HG03565 (cell line): ENCODE measurements at regions not wholly inside any gene's neighbourhood (a gene's known extent, or its start where the extent isn't known, plus 50 kb on each side); places are given as distances from the start of the nearest gene placed in this dataset.

Experiments
- ATAC-seq: cut with Tn5 transposase; IDR thresholded peaks from one replicate; pipeline ENCODE4 v1.9.1; 2021; ENCODE audit warnings: mild to moderate bottlenecking, moderate library complexity; ENCODE audit not compliant: unreplicated experiment

DNA sequence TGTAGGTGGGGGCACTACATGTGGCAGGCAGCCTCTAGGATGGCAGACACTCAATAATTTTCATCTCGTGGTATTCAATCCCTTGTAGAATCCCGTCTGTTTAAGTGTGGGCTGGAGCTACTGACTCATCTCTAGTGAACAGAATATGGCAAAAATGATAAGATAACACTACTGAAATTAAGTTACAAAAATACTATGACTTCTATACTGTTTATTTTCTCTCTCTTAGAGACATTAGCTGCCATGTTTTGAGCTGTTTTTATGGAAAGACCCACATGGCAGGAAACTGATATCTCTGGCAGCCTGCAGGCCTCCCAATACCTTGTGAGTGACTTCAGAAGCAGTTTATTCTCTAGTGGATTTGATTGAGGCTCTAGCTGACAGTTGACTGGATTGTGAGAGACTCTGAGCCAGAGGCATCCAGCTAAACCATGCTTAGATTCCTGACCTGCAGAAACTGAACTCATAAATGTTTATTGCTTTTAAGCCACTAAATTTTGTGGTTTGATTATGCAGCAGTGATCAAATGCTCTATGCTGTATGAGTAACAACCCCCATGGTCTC, 298.8 kb upstream of the CTSO start:
- ATAC-seq, result no peak

- no peak for ATAC-seq
These were observed 297.9 kb upstream of the CTSO start for GRCh38 chr4:156251373-156252065.

- no peak for ATAC-seq
These were observed 295.3 kb upstream of the CTSO start for GRCh38 chr4:156248917-156249316.

DNA sequence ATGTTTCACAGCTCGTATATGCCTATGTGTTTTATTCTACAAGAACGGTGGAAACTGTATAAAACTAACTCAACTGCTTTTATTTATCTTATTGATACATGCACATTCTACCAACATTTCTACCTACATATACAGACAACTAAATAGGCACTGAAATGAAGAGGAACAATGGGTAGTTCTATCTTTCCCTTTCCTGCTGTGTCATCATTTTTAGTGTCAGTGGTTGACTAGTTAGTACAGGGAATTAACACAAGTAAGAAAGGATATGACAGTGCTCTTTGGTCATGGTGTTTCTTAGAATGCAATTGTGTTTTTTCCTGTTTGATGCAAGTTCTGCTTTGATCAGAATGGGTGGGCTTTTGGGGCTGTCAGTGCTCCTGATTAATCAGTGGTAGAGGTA, 293.8 kb upstream of the CTSO start:
- no peak for ATAC-seq

DNA sequence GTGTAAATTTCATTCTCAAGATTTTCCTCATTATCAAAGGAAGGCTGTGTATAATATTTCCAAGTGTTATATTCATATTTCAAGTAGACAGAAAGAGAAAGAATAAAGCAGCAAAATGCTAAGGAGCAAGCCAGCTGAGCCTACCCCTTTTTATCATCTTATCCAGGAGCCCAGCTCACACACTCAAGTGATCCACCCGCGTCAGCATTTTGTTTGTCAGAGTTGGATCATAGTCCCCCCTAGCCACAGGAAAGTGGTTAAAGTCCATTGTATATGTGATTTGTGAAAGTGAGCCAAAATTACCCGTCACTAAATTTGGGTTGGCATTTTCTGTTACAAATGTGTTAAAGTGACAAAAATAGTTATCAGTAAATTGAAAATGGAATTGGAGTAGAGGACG, 289.3 kb upstream of the CTSO start:
- ATAC-seq, result no peak

DNA sequence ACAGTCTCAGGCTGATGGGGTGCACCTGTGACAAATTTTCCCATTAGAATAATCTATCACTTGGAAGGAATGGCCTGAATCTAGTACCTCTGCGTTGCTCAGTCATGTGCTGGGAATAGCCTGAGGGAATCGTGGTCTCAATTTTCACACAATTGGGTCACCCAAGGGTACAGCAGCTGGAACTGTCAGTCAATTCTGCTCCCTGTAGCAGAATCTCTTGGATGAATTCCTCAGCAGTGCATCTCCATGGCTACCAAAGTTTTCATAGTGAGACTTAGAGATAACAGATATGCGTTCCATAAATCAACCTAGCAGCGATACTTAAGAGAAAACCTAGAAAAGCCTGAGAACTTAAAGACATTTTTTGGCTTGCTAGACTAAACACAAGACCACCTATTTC, 288.7 kb upstream of the CTSO start:
- no peak for ATAC-seq

DNA sequence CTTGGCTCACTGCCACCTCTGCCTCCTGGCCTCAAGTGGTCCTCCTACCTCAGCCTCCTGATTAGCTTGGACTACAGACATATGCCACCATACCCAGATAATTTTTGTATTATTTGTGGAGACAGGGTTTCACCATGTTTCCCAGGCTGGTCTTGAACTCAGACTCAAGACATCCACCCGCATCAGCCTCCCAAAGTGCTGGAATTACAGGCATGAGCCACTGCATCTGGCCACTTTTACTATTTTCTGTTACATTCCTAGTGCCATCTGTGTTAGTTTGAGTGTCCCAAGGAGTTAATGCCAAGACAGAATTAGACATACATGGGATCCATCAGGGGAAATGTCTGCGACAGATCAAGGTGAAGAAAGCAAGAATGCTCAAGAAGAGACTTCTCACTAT, 288.2 kb upstream of the CTSO start:
- ATAC-seq, result no peak

GRCh38 chr4:156238171-156238570, 284.5 kb upstream of the CTSO start:
- no peak for ATAC-seq

DNA sequence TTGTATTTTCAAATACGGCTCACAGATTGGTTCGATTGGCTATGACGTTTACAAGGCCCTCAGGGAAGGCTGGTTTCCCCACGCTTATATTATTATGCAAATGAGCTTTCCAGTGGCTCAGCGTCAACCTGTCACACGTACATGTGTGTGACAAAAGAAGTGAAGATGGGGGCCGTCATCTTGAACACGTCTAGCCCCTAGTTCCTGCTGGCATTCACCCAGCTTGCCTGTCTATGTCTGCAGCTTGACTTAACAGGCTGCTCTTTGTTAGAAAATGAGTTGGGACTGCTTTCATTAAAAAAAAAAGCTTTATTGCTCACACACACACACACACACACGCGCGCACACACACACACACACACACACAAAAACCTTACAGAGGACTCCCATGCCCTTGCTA, 283.6 kb upstream of the CTSO start:
- no peak for ATAC-seq

- no peak for ATAC-seq
These were observed 276.5 kb upstream of the CTSO start for GRCh38 chr4:156230176-156230575.

DNA sequence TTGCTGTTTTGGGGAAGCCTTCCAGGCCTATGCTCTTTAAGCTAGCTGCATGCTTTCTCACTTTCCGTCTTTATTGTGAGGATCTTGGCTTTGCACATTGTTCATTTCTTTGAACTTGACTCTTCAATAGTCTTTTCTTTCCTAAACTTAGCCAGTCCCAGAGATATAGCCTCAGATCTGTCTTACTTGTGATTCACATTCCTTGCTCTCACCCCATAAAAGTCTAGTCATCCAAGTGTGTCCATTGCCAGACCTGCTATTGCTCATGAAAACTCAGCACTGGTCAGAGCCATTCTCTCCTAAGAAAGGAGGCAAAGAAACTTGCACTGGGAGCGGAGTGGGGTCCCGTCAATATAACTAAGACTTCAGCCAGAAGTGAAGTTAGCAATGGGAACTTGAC, 275.0 kb upstream of the CTSO start:
- no peak for ATAC-seq

DNA sequence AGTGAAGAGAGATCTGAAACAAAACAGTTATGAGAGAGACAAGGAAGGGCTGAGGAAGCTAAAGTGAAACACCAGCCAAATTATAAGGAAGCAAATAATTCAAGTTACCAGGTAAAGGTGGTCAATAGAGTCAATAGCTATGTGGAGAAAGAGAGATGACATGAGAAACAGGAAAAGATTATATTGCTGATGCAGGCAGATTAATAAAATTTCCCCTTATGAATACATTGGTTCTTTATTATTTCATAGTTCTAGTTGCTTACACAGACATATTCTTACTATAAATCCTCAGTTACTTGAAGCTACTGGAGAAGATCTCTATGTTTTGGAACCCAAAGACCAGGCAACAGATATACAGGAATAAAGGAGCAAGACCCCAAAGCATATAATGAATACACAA, 273.7 kb upstream of the CTSO start:
- no peak for ATAC-seq

- ATAC-seq, result no peak
These were observed 270.3 kb upstream of the CTSO start for GRCh38 chr4:156223985-156224384.

DNA sequence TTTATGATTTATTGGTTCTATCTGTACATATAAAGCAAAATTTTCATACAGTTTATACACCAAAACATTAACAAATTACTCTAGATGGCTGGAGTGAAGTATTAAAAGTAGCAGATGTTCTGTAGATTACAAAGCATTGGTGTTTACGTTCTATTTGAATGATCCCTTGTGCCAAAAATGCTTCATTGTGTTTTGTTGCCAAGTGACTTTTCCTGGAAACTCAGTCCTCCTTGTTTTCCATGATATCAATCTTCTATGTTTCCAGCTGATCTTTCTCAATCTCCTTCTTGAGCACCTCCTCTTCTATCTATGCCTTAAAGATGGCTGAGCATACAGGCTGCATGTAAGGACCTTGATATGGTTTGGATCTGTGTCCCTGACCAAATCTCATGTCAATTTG, 263.6 kb upstream of the CTSO start:
- ATAC-seq, result no peak

DNA sequence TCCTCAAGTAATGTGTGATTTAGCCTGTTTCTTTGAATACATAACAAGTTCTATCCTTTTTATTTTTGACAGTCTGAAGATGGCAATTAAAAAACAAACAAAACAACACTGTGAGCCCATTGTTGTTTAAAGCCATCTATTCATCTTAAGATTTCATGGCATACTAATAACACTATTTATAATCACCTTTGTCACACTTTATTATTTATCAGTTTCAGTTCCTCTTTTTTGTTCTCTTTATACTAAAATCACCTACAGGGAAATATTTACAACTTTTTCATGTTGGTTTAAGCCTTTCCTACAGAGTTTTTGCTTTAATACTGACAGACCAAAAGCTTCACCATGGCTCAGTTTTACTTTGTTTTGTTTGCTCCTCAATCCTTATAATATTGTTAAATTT, 247.4 kb upstream of the CTSO start:
- ATAC-seq, result peak; percentile 99

DNA sequence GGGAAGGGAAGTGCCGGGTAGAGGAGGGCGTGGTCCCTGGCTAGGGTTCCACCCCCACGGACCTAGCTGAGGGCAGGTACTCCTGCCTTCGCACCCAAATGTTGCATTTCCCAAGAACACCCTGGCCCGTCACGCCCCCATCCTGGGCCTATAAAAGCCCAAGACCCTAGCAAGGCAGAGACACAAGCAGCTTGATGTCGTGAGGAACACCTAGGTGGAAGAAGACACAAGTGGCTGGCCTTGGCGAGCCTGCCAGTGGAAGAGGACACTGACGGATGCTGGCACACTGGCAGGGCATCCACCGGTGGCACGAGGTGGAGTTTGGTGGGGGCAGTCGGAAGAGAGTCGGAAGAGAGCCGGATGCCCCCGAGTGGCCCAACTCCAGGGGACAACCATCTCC, 244.8 kb upstream of the CTSO start:
- ATAC-seq, result no peak

GRCh38 chr4:156197216-156197615, 243.6 kb upstream of the CTSO start:
- no peak for ATAC-seq

DNA sequence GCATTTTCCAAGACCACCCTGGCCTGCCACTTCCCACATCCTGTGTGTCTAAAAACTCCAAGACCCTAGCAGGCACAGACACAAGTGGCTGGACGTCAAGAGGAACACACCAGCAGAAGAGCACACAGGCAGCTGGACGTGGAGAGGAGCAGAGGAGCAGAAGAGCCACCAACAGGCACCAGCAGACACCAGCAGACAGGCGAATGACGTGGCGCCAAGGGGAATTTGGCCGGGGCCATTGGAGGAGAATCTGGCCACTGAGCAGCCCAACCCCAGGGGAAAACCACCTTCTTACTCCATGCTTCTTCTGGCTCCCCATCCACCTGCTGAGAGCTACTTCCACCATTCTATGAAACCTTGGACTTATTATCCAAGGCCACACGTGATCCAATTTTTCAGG, 243.1 kb upstream of the CTSO start:
- ATAC-seq, result no peak

DNA sequence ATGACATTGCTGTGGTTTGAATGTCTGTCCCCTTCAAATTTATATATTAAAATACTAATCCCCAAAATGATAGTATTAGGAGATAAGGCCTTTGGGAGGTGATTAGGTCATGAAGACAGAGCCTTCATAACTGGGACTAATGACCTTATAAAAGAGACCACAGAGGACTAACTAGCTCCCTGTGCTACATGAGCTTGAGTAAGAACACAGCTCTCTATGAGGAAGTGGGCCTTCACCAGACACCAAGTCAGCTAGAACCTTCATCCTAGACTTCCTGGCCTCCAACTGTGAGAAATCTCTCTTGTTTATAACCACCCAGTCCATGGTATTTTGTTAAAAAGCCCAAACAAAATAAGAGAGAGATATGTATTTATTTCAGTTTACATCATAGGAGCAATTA, 242.2 kb upstream of the CTSO start:
- ATAC-seq, result peak; percentile 99

DNA sequence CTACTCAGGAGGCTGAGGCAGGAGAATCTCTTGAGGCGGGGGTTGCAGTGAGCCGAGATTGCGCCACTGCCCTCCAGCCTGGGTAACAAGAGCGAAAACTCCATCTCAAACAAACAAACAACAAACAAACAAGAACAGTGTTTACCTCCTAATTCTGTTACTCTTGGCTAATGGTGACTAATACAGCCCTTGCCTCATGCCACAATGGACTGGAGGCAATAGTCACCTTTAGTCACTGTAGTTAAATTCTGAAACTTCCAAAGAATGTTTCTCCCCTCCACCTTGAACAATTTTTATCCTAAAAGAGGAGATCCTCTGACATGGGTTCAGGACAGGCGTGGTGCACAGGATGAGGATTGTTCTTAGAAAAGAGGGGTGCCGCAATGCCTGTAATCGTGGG, 241.2 kb upstream of the CTSO start:
- no peak for ATAC-seq

DNA sequence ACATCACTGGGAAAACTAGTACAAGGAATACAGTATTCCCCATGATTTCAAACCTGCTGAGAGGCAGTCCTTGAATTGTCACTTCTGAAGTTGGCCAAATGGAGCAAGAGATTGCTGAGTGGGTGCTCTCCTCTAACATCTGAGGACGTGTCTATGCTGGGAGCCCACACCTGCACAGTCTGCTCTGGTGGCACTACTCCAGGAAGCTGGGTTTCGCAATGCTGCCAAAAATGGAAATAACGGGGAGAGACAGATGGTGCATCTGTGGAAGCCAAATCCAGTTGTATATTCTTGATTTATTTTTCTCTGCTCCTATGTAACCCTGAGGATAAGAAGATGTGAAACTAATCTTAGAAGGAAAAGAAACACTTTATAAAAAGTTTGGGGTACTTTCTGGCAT, 240.1 kb upstream of the CTSO start:
- no peak for ATAC-seq

DNA sequence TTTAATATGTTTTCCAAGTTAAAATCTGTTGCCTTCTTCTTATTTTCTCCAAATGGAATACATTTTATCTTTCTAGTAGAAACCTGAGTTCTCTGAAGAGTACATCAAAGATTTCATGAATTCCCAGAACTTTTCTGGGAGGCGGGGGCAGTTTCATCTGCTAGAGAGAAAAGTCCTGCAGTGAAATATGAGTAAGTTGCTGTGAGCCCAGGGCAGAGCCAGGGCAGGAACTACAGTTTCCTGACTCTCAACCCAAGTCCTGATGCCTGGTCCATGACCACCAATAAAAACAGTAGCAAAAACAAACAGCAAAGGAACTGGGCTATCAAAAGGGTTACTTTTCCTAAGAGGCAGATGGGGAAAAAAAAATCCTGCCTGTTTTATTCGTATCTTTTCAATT, 239.4 kb upstream of the CTSO start:
- no peak for ATAC-seq

DNA sequence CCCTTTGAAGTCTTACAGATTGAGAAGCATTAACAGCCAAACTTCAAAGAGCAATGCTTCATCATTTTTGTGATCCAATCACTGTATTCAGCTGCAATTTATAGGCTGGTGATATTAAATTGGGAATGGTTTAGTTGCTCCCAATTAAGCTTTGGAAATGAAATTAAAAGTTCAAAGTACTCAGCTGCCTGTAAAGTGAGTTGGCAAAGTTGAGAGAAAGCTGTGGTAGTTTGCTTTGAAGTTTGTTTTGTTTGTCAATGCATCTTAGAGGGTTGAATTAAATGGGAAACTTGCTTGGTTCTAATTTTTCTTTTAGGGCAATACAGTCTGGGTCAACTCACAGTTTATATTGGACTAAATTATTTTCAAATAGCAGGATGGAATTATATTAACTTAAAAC, 238.4 kb upstream of the CTSO start:
- ATAC-seq, result no peak
